Lung (tissue), 11 donors: ENCODE measurements at regions not wholly inside any gene's neighbourhood (a gene's known extent, or its start where the extent isn't known, plus 50 kb on each side); places are given as distances from the start of the nearest gene placed in this dataset.

Experiments
- ATAC-seq: fragments of 200-7000 bp; cut with Tn5 transposase; one replicate; pipeline ENCODE4 v1.9.1; 2020; ENCODE audit warnings: moderate number of reproducible peaks; ENCODE audit not compliant: insufficient read depth, low FRiP score
- DNase-seq, 3 donors: peaks; one replicate each; pipeline ENCODE4 v3.0.0-alpha.2; 2013 to 2017
- H3K27ac ChIP-seq, 2 donors: one replicate each; pipeline ENCODE4 v1.5.1; 2013; ENCODE audit warnings: mild to moderate bottlenecking in 2 of 2, moderate library complexity in 2 of 2, control low read depth in 1 of 2, inconsistent platforms in 1 of 2, low read depth in 1 of 2, low read length in 1 of 2
- H3K27me3 ChIP-seq, 3 donors: one replicate each; pipeline ENCODE4 v1.5.1; 2013; ENCODE audit warnings: low read length in 2 of 3; ENCODE audit not compliant: control insufficient read depth in 3 of 3, insufficient read depth in 3 of 3
- H3K36me3 ChIP-seq, 4 donors: one replicate each; pipeline ENCODE4 v1.5.1; 2013; ENCODE audit warnings: low read length in 4 of 4, mild to moderate bottlenecking in 1 of 4, moderate library complexity in 1 of 4; ENCODE audit not compliant: control insufficient read depth in 4 of 4, insufficient read depth in 4 of 4
- H3K4me1 ChIP-seq, 5 donors: one replicate each; pipeline ENCODE4 v1.5.1; 2013; ENCODE audit warnings: low read length in 5 of 5, mild to moderate bottlenecking in 2 of 5, moderate library complexity in 1 of 5; ENCODE audit not compliant: control insufficient read depth in 5 of 5, insufficient read depth in 5 of 5
- H3K4me3 ChIP-seq: one replicate; pipeline ENCODE4 v1.5.1; 2013; ENCODE audit warnings: mild to moderate bottlenecking, control low read depth, moderate library complexity
- H3K9ac ChIP-seq, 2 donors: one replicate each; pipeline ENCODE4 v1.5.1; 2013; ENCODE audit warnings: low read length in 2 of 2, control low read depth in 1 of 2; ENCODE audit not compliant: insufficient read depth in 1 of 2
- H3K9me3 ChIP-seq, 4 donors: one replicate each; pipeline ENCODE4 v1.5.1; 2013; ENCODE audit warnings: low read length in 3 of 4, mild to moderate bottlenecking in 1 of 4, moderate library complexity in 1 of 4; ENCODE audit not compliant: control insufficient read depth in 4 of 4, insufficient read depth in 3 of 4
- CTCF ChIP-seq: IDR thresholded peaks from 2 replicates; pipeline ENCODE4 v1.5.1; 2012; ENCODE audit warnings: mild to moderate bottlenecking; ENCODE audit errors: control extremely low read depth, extremely low read depth
- WGBS, 2 donors: extraction: QIAGEN DNeasy Blood & Tissue Kit; methylation state at CpG; one replicate each; pipeline ENCODE4 v1.1.7; 2013; 5-methylcytosine and 5-hydroxymethylcytosine counted together
- donor health status: control.
- donor health status: control.
- donor health status: Bipolar disorder and iron deficiency.
- donor health status: healthy.
- donor health status: DM: yes; HTN: yes; CAD: no.

DNA sequence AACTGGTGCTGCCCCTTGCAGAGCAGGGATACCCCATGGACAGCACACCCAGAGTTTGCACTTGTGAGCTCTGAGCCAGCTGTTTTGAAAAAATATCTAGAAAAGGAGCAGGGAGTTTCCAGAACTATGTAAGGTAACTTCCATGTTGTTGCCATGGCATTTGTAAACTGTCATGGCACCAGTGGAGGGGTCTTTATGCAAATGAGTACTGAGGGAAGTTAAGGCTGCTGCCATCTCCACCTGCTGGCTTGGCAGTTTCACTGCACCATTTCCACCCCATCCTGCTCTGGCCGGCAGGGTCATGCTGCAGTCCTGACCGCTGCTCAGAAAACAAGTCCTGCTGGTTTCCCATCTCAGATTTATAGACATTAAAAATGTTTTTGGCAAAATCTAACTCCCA lies 52.3 kb upstream of the SNTG2 start:
- H3K27me3 ChIP-seq, result no peaks in the 10 kb centered on the region
- 64 to 80% methylated on average over 2 of the region's 2 CpGs for WGBS, 2 donors
- no peaks in the 10 kb centered on the region for H3K4me1 ChIP-seq
- no peak overlapping the region for H3K4me3 ChIP-seq
- H3K36me3 ChIP-seq, result no peaks in the 10 kb centered on the region
- H3K27ac ChIP-seq, result no peak overlapping the region
- no peak for TF ChIP-seq CTCF
- peaks cover 0 to 15% (median 5%) of the 10 kb centered on the region in 4 donors for H3K9me3 ChIP-seq
- no peak for ATAC-seq
- no peak overlapping the region for H3K9ac ChIP-seq
- DNase-seq, result no peak

DNA sequence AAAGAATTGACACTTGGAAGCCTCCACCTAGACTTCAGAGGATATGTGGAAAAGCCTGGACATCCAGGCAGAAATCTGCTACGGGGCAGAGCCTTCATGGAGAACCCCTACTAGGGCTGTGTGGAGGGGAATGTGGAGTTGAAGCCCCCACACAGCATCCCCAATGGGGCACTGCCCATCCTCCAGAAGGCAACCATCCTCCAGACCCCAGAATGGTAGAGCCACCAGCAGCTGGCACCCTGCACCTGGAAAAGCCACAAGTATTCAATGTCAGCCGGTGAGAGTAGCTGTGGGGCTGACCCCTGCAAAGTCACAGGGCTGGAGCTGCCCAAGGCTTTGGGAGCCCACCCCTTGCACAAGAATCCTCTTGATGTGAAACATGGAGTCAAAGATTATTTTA lies 53.6 kb upstream of the SNTG2 start:
- DNase-seq, result no peak

GRCh38 chr2:893311-893710 lies 57.3 kb upstream of the SNTG2 start:
- no peak for TF ChIP-seq CTCF
- no peak for ATAC-seq
- 40 to 46% methylated on average over 7 of the region's 7 CpGs for WGBS, 2 donors

More for the DNA sequence above, 53.6 kb upstream of the SNTG2 start:
- no peak for ATAC-seq
- Histone ChIP-seq H3K9ac (no peak overlapping the region), H3K27ac (no peak overlapping the region), H3K4me3 (no peak overlapping the region), H3K27me3 (no peaks in the 10 kb centered on the region), H3K36me3 (no peaks in the 10 kb centered on the region), H3K4me1 (no peaks in the 10 kb centered on the region), H3K9me3 (peaks cover 0 to 19% (median 5%) of the 10 kb centered on the region in 4 donors)
- WGBS, 2 donors, result 89 to 100% methylated on average over 2 of the region's 2 CpGs
- TF ChIP-seq CTCF, result no peak

GRCh38 chr2:892892-893291 lies 57.8 kb upstream of the SNTG2 start:
- peaks cover 0 to 14% (median 5%) of the 10 kb centered on the region in 4 donors for H3K9me3 ChIP-seq
- H3K4me3 ChIP-seq, result no peak overlapping the region
- ATAC-seq (no peak), DNase-seq (no peak)
- H3K4me1 ChIP-seq, result no peaks in the 10 kb centered on the region
- TF ChIP-seq CTCF, result no peak
- H3K27me3 ChIP-seq, result no peaks in the 10 kb centered on the region
- H3K27ac ChIP-seq, result no peak overlapping the region
- no peaks in the 10 kb centered on the region for H3K36me3 ChIP-seq
- 86% methylated on average over 12 to 13 of the region's 13 CpGs for WGBS, 2 donors
- H3K9ac ChIP-seq, result no peak overlapping the region

More at GRCh38 chr2:893311-893710, 57.3 kb upstream of the SNTG2 start:
- no peaks in the 10 kb centered on the region for H3K4me1 ChIP-seq
- no peak overlapping the region for H3K4me3 ChIP-seq
- no peaks in the 10 kb centered on the region for H3K27me3 ChIP-seq
- no peak overlapping the region for H3K27ac ChIP-seq
- no peak overlapping the region for H3K9ac ChIP-seq
- DNase-seq, result peak in 1 of 3 donors; percentile 28
- no peaks in the 10 kb centered on the region for H3K36me3 ChIP-seq
- peaks cover 0 to 15% (median 5%) of the 10 kb centered on the region in 4 donors for H3K9me3 ChIP-seq
